Skin epidermis (tissue), 12 donors: ENCODE measurements at regions not wholly inside any gene's neighbourhood (a gene's known extent, or its start where the extent isn't known, plus 50 kb on each side); places are given as distances from the start of the nearest gene placed in this dataset.

Source experiments
- H3K27ac ChIP-seq, 21 experiments: fragments of 200-600 bp; sonication (generic) in 11 of 21; one replicate each; pipeline ENCODE4 v1.5.0; 2020; ENCODE audit warnings: mild to moderate bottlenecking in 3 of 21, inconsistent platforms in 2 of 21, moderate library complexity in 2 of 21
- H3K4me3 ChIP-seq, 7 experiments: fragments of 200-600 bp; sonication (generic) in 2 of 7; one replicate each; pipeline ENCODE4 v1.5.0; 2020; ENCODE audit warnings: inconsistent platforms in 2 of 7, mild to moderate bottlenecking in 2 of 7, moderate library complexity in 1 of 7

GRCh38 chr1:40914927-40915569 is 52.9 kb upstream of the CITED4 start:
- Histone ChIP-seq H3K4me3 (no peak overlapping the region), H3K27ac (no peak overlapping the region)

GRCh38 chr1:40915581-40915980 is 53.4 kb upstream of the CITED4 start:
- no peak overlapping the region for H3K27ac ChIP-seq

GRCh38 chr1:40917995-40918711 is 56.0 kb upstream of the CITED4 start:
- H3K4me3 ChIP-seq: no peak overlapping the region
- no peak overlapping the region for H3K27ac ChIP-seq

More at GRCh38 chr1:40915581-40915980, 53.4 kb upstream of the CITED4 start:
- no peak overlapping the region for H3K4me3 ChIP-seq

- H3K27ac ChIP-seq: peak overlapping the region in 2 of 21 experiments; percentile 1 to 21
Observed at GRCh38 chr1:40919475-40920011, 57.4 kb upstream of the CITED4 start.

GRCh38 chr1:40921522-40921921 is 58.0 kb upstream of the CTPS1 start:
- no peak overlapping the region for H3K27ac ChIP-seq
- no peak overlapping the region for H3K4me3 ChIP-seq

More at GRCh38 chr1:40919475-40920011, 57.4 kb upstream of the CITED4 start:
- no peak overlapping the region for H3K4me3 ChIP-seq

GRCh38 chr1:40921981-40922677 is 57.4 kb upstream of the CTPS1 start:
- Histone ChIP-seq H3K4me3 (no peak overlapping the region), H3K27ac (peak overlapping the region in 2 of 21 experiments; percentile 31 to 34)

GRCh38 chr1:40922969-40923368 is 56.5 kb upstream of the CTPS1 start:
- Histone ChIP-seq H3K27ac (peak overlapping the region in 2 of 21 experiments; percentile 31 to 42), H3K4me3 (no peak overlapping the region)

- Histone ChIP-seq H3K4me3 (no peak overlapping the region), H3K27ac (peak overlapping the region in 1 of 21 experiments; percentile 42)
Observed at GRCh38 chr1:40923511-40924020, 55.9 kb upstream of the CTPS1 start.

- Histone ChIP-seq H3K4me3 (no peak overlapping the region), H3K27ac (no peak overlapping the region)
Observed at GRCh38 chr1:40924767-40925166, 54.7 kb upstream of the CTPS1 start.

GRCh38 chr1:40925834-40926410 is 53.6 kb upstream of the CTPS1 start:
- Histone ChIP-seq H3K4me3 (no peak overlapping the region), H3K27ac (no peak overlapping the region)

GRCh38 chr1:40926441-40926840 is 53.1 kb upstream of the CTPS1 start:
- no peak overlapping the region for H3K27ac ChIP-seq

GRCh38 chr1:40927781-40928180 is 51.7 kb upstream of the CTPS1 start:
- Histone ChIP-seq H3K4me3 (no peak overlapping the region), H3K27ac (no peak overlapping the region)

More at GRCh38 chr1:40926441-40926840, 53.1 kb upstream of the CTPS1 start:
- no peak overlapping the region for H3K4me3 ChIP-seq

- H3K27ac ChIP-seq: no peak overlapping the region
Observed at GRCh38 chr1:40928699-40929098, 50.8 kb upstream of the CTPS1 start.

GRCh38 chr1:40929155-40929554 is 50.3 kb upstream of the CTPS1 start:
- no peak overlapping the region for H3K27ac ChIP-seq

More at GRCh38 chr1:40928699-40929098, 50.8 kb upstream of the CTPS1 start:
- no peak overlapping the region for H3K4me3 ChIP-seq

More at GRCh38 chr1:40929155-40929554, 50.3 kb upstream of the CTPS1 start:
- H3K4me3 ChIP-seq: no peak overlapping the region
